HCT116 (cell line): ENCODE measurements at regions not wholly inside any gene's neighbourhood (a gene's known extent, or its start where the extent isn't known, plus 50 kb on each side); places are given as distances from the start of the nearest gene placed in this dataset.
A peak's percentile ranks its signal among the peaks of the same experiment; 100 is the strongest.

Experiments
- ATAC-seq: fragments of 200-7000 bp; cut with Tn5 transposase; 2 replicates; pipeline ENCODE4 v1.9.1; 2020; ENCODE audit warnings: mild to moderate bottlenecking, moderate library complexity
- BruUV-seq: library from RNA; stranded (reverse); fragments of 400-500 nt; replicated peaks from 2 replicates; lab custom pipeline; 2021; lab: Mats Ljungman, UMichigan
- CTCF ChIA-PET: fragments of 300-600 bp; sonication (Branson Sonifier 250); formaldehyde crosslinking; loops from one replicate; lab custom pipeline; 2021; ENCODE audit warnings: antibody characterized with exemption; lab: Charles Lee
- POLR2A ChIA-PET: fragments of 300-600, 350-600 bp; sonication (Branson Sonifier 250); formaldehyde crosslinking; loops from one replicate; lab custom pipeline; 2021; ENCODE audit warnings: antibody characterized with exemption; lab: Charles Lee
- RAD21 ChIA-PET, 2 experiments: fragments of 300-600 bp; sonication (Branson Sonifier 250); formaldehyde crosslinking; loops; one replicate each; lab custom pipeline; 2023; ENCODE audit warnings: low total read pairs in 2 of 2; ENCODE audit not compliant: uncharacterized antibody in 2 of 2, unreplicated experiment in 2 of 2, low non-redundant PET in 1 of 2; lab: Charles Lee
- DNase-seq: peaks from one replicate; pipeline ENCODE4 v3.0.0-alpha.2; 2010; ENCODE audit warnings: low read depth, low spot score
- H2AFZ ChIP-seq: fragments of 200-600 bp; shearing (Covaris generic), sonication (generic); 2 replicates; pipeline ENCODE4 v1.6.1; 2017; ENCODE audit warnings: low read depth, mixed run types, mixed read lengths, antibody characterized with exemption, low read length; ENCODE audit not compliant: poor library complexity, severe bottlenecking
- H3K27ac ChIP-seq: 2 replicates; pipeline ENCODE4 v1.5.1; 2012; ENCODE audit warnings: low read depth, low read length
- H3K27me3 ChIP-seq: fragments of 200-600 bp; sonication (generic); 2 replicates; pipeline ENCODE4 v1.6.1; 2016; ENCODE audit warnings: mixed run types, low read length, mixed read lengths; ENCODE audit not compliant: insufficient read depth
- H3K36me3 ChIP-seq, 2 experiments: fragments of 200-500 bp in 1 of 2; fragments of 200-600 bp in 1 of 2; sonication (Bioruptor generic) in 1 of 2; sonication (generic) in 1 of 2; 2 replicates each; pipeline versions ENCODE4 v1.5.1 to v1.6.1; 2014 to 2016; ENCODE audit warnings: low read length in 2 of 2, inconsistent platforms in 1 of 2, mixed read lengths in 1 of 2, mixed run types in 1 of 2; ENCODE audit not compliant: insufficient read depth in 2 of 2, control insufficient read depth in 1 of 2
- H3K4me1 ChIP-seq, 2 experiments: fragments of 200-600 bp in 1 of 2; sonication (generic) in 1 of 2; 2 replicates each; pipeline versions ENCODE4 v1.5.1 to v1.6.1; 2012 to 2017; ENCODE audit warnings: low read length in 2 of 2, inconsistent platforms in 1 of 2, mild to moderate bottlenecking in 1 of 2, mixed read lengths in 1 of 2, mixed run types in 1 of 2, moderate library complexity in 1 of 2; ENCODE audit not compliant: insufficient read depth in 2 of 2, control insufficient read depth in 1 of 2
- H3K4me2 ChIP-seq: fragments of 200-600 bp; sonication (generic); 2 replicates; pipeline ENCODE4 v1.6.1; 2017; ENCODE audit warnings: mixed run types, low read length, mixed read lengths
- H3K4me3 ChIP-seq, 2 experiments: fragments of 200-600 bp in 1 of 2; sonication (generic) in 1 of 2; replicated peaks in 1 of 2; 2 replicates each; pipeline ENCODE4 v1.5.1; 2011 to 2016; ENCODE audit warnings: low read length in 2 of 2, control low read depth in 1 of 2, low read depth in 1 of 2, mild to moderate bottlenecking in 1 of 2, mixed read lengths in 1 of 2, mixed run types in 1 of 2
- H3K79me2 ChIP-seq: fragments of 200-600 bp; sonication (generic); 2 replicates; pipeline ENCODE4 v1.6.1; 2017; ENCODE audit warnings: mild to moderate bottlenecking, mixed run types, low read length, moderate library complexity, mixed read lengths; ENCODE audit not compliant: insufficient read depth
- H3K9ac ChIP-seq: fragments of 200-600 bp; sonication (generic); 2 replicates; pipeline ENCODE4 v1.6.1; 2016; ENCODE audit warnings: low read length, mixed read lengths
- H3K9me2 ChIP-seq: fragments of 200-600 bp; sonication (generic), shearing (Covaris generic); 2 replicates; pipeline ENCODE4 v1.6.1; 2017; ENCODE audit warnings: mixed run types, mild to moderate bottlenecking, moderate library complexity; ENCODE audit not compliant: insufficient read depth
- H3K9me3 ChIP-seq, 2 experiments: fragments of 200-500 bp in 1 of 2; fragments of 200-600 bp in 1 of 2; sonication (Bioruptor generic) in 1 of 2; sonication (generic) in 1 of 2; 2 replicates each; pipeline ENCODE4 v1.6.1; 2014 to 2017; ENCODE audit warnings: low read length in 2 of 2, mixed read lengths in 2 of 2, inconsistent platforms in 1 of 2, low read depth in 1 of 2, mild to moderate bottlenecking in 1 of 2, mixed run types in 1 of 2, moderate library complexity in 1 of 2; ENCODE audit not compliant: control insufficient read depth in 1 of 2, insufficient read depth in 1 of 2
- H4K20me1 ChIP-seq: fragments of 200-600 bp; sonication (generic), shearing (Covaris generic); 2 replicates; pipeline ENCODE4 v1.6.1; 2017; ENCODE audit warnings: mixed run types, mild to moderate bottlenecking, moderate library complexity; ENCODE audit not compliant: insufficient read depth
- CBX3 ChIP-seq: IDR thresholded peaks from 2 replicates; pipeline ENCODE4 v1.6.1; 2012; ENCODE audit warnings: low read depth
- ELF1 ChIP-seq: IDR thresholded peaks from 2 replicates; pipeline ENCODE4 v1.6.1; 2012; ENCODE audit warnings: low read depth, borderline replicate concordance
- EZH2 ChIP-seq: fragments of 200-600 bp; sonication (generic); IDR thresholded peaks from 2 replicates; pipeline ENCODE4 v1.6.1; 2017; ENCODE audit warnings: antibody characterized with exemption, mixed run types
- EZH2phosphoT487 ChIP-seq: fragments of 200-600 bp; IDR thresholded peaks from 2 replicates; pipeline ENCODE4 v1.6.1; 2018; ENCODE audit warnings: antibody characterized with exemption, borderline replicate concordance
- FOSL1 ChIP-seq: IDR thresholded peaks from 2 replicates; pipeline ENCODE4 v1.6.1; 2012; ENCODE audit warnings: low read depth
- JUND ChIP-seq: IDR thresholded peaks from 2 replicates; pipeline ENCODE4 v1.6.1; 2012
- POLR2A ChIP-seq: IDR thresholded peaks from 2 replicates; pipeline ENCODE4 v1.7.0; 2011; ENCODE audit warnings: borderline replicate concordance; ENCODE audit not compliant: insufficient read depth, insufficient read length; ENCODE audit errors: extremely low read depth
- RAD21 ChIP-seq: IDR thresholded peaks from 2 replicates; pipeline ENCODE4 v1.6.1; 2012; ENCODE audit warnings: low read depth, mild to moderate bottlenecking
- SIN3A ChIP-seq: IDR thresholded peaks from 2 replicates; pipeline ENCODE4 v1.6.1; 2012; ENCODE audit warnings: low read depth
- SP1 ChIP-seq: IDR thresholded peaks from 2 replicates; pipeline ENCODE4 v1.6.1; 2012; ENCODE audit warnings: low read depth
- SRF ChIP-seq: IDR thresholded peaks from 2 replicates; pipeline ENCODE4 v1.6.1; 2012; ENCODE audit warnings: low read depth
- TCF7L2 ChIP-seq: IDR thresholded peaks from 2 replicates; pipeline ENCODE4 v1.7.0; 2011; ENCODE audit warnings: borderline replicate concordance, inconsistent platforms; ENCODE audit not compliant: insufficient read depth, insufficient read length; ENCODE audit errors: extremely low read depth
- YY1 ChIP-seq: IDR thresholded peaks from 2 replicates; pipeline ENCODE4 v1.6.1; 2011; ENCODE audit warnings: low read length, low read depth, moderate library complexity, mild to moderate bottlenecking; ENCODE audit not compliant: insufficient replicate concordance; ENCODE audit errors: extremely low read depth
- ZFX ChIP-seq: fragments of 450-650 bp; IDR thresholded peaks from 2 replicates; pipeline ENCODE4 v1.6.1; 2017
- ZNF274 ChIP-seq: fragments of 200-500 bp; sonication (Bioruptor generic); IDR thresholded peaks from 2 replicates; pipeline ENCODE4 v1.6.1; 2014; ENCODE audit warnings: mild to moderate bottlenecking, low read depth, low read length, inconsistent platforms
- intact Hi-C: fragments of 100-400 bp; cut with micrococcal nuclease; formaldehyde crosslinking; loops from 2 replicates; pipeline ENCODE4 v1.10.0; 2022
- TF ChIP-seq, protein P1 (sequence below): IDR thresholded peaks from 2 replicates; pipeline ENCODE4 v1.6.1; 2012
- TF ChIP-seq, protein P2 (sequence below): IDR thresholded peaks from 2 replicates; pipeline ENCODE4 v1.6.1; 2012; ENCODE audit warnings: low read depth
- TF ChIP-seq, protein P3 (sequence below): IDR thresholded peaks from 2 replicates; pipeline ENCODE4 v1.6.1; 2012
- TF ChIP-seq, protein P4 (sequence below): IDR thresholded peaks from 2 replicates; pipeline ENCODE4 v1.6.1; 2011; ENCODE audit warnings: mild to moderate bottlenecking, low read length, moderate library complexity; ENCODE audit not compliant: insufficient replicate concordance; ENCODE audit errors: extremely low read depth

DNA sequence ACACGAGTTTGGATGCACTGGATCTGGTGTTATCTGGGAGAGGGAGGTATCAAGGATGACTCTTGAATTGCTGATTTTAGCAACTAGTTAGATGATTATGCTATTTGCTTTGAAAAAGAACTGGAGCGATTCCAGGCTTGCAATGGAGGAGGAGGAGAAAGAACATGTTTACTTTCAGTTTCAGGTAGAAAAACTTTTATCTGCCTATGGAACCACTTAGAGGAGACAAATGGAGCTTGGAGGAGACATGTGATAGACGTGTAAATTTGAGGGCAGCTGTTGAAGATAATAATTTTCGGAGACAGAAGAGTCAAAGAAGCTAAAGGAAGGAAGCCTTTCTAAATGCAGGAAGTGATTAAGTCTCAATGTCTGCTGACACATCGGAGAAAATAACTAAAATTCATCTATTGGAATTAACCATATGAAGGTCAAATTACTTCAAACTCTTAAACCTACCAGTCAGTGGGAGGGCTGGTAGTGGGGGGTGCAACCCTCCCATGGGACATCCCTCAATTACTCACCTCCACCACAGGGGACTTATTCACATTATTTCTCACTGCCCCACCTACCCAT, 56.4 kb upstream of the GNAI1 start (continued):
- TF ChIP-seq FOSL1 (no peak), RAD21 (no peak), EZH2phosphoT487 (no peak), YY1 (no peak), ELF1 (no peak), ZFX (no peak)
- TF ChIP-seq, protein P1, sequence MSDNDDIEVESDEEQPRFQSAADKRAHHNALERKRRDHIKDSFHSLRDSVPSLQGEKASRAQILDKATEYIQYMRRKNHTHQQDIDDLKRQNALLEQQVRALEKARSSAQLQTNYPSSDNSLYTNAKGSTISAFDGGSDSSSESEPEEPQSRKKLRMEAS, result no peak

DNA sequence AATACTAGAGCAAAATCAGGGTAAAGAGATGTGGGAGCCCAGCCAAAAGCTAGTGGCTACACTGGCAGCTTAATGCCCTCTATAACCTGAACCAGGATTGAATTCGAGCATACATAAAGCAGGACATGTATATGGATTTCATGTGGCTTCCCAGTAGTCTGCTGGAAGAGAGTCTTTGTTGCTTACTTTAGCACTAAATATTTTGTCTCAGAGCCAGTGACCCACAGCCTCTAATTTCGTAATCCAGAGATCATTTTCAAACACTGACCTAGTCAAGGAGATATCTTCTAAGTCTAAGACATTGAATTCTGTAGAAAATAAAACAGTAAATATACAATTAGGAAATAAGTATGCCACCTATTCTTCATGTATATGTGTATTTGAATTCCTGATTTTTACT, 64.2 kb upstream of the GNAI1 start:
- Histone ChIP-seq H4K20me1 (no peaks in the 10 kb centered on the region), H3K79me2 (no peaks in the 10 kb centered on the region), H3K4me1 (no peaks in the 10 kb centered on the region), H3K9me2 (no peaks in the 10 kb centered on the region), H3K27ac (no peak overlapping the region), H3K36me3 (no peaks in the 10 kb centered on the region), H2AFZ (peak overlapping the region; percentile 52), H3K9ac (no peak overlapping the region), H3K4me2 (no peak overlapping the region), H3K9me3 (peaks cover 0 to 7% of the 10 kb centered on the region in 2 experiments; a peak in 2 of 4 replicates), H3K4me3 (no peak overlapping the region), H3K27me3 (no peaks in the 10 kb centered on the region)
- ChIA-PET POLR2A (no interaction called here), CTCF (no interaction called here), RAD21 (no interaction called here)
- ATAC-seq, result no peak
- no peak for DNase-seq
- BruUV-seq, result no TSS peak
- no peak for TF ChIP-seq YY1
- no peak for TF ChIP-seq EZH2
- TF ChIP-seq SP1, result no peak
- no peak for TF ChIP-seq SRF
- TF ChIP-seq CBX3, result no peak
- TF ChIP-seq JUND, result no peak
- TF ChIP-seq, protein P2, sequence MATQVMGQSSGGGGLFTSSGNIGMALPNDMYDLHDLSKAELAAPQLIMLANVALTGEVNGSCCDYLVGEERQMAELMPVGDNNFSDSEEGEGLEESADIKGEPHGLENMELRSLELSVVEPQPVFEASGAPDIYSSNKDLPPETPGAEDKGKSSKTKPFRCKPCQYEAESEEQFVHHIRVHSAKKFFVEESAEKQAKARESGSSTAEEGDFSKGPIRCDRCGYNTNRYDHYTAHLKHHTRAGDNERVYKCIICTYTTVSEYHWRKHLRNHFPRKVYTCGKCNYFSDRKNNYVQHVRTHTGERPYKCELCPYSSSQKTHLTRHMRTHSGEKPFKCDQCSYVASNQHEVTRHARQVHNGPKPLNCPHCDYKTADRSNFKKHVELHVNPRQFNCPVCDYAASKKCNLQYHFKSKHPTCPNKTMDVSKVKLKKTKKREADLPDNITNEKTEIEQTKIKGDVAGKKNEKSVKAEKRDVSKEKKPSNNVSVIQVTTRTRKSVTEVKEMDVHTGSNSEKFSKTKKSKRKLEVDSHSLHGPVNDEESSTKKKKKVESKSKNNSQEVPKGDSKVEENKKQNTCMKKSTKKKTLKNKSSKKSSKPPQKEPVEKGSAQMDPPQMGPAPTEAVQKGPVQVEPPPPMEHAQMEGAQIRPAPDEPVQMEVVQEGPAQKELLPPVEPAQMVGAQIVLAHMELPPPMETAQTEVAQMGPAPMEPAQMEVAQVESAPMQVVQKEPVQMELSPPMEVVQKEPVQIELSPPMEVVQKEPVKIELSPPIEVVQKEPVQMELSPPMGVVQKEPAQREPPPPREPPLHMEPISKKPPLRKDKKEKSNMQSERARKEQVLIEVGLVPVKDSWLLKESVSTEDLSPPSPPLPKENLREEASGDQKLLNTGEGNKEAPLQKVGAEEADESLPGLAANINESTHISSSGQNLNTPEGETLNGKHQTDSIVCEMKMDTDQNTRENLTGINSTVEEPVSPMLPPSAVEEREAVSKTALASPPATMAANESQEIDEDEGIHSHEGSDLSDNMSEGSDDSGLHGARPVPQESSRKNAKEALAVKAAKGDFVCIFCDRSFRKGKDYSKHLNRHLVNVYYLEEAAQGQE, result no peak
- TF ChIP-seq FOSL1, result no peak
- TF ChIP-seq, protein P3, sequence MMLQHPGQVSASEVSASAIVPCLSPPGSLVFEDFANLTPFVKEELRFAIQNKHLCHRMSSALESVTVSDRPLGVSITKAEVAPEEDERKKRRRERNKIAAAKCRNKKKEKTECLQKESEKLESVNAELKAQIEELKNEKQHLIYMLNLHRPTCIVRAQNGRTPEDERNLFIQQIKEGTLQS, result no peak
- no peak for TF ChIP-seq TCF7L2
- TF ChIP-seq, protein P1, result no peak
- TF ChIP-seq POLR2A, result no peak
- no peak for TF ChIP-seq ZNF274
- TF ChIP-seq SIN3A, result no peak
- TF ChIP-seq ELF1, result no peak
- no peak for TF ChIP-seq EZH2phosphoT487
- TF ChIP-seq, protein P4, sequence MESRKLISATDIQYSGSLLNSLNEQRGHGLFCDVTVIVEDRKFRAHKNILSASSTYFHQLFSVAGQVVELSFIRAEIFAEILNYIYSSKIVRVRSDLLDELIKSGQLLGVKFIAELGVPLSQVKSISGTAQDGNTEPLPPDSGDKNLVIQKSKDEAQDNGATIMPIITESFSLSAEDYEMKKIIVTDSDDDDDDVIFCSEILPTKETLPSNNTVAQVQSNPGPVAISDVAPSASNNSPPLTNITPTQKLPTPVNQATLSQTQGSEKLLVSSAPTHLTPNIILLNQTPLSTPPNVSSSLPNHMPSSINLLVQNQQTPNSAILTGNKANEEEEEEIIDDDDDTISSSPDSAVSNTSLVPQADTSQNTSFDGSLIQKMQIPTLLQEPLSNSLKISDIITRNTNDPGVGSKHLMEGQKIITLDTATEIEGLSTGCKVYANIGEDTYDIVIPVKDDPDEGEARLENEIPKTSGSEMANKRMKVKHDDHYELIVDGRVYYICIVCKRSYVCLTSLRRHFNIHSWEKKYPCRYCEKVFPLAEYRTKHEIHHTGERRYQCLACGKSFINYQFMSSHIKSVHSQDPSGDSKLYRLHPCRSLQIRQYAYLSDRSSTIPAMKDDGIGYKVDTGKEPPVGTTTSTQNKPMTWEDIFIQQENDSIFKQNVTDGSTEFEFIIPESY, result no peak
- no peak for TF ChIP-seq ZFX
- intact Hi-C loops, result no loop called here
